Endothelial cell of umbilical vein (primary cell): ENCODE measurements at regions not wholly inside any gene's neighbourhood (a gene's known extent, or its start where the extent isn't known, plus 50 kb on each side); places are given as distances from the start of the nearest gene placed in this dataset.

Experiments used
- BruUV-seq: library from RNA; stranded (reverse); fragments of 400-500 nt; replicated peaks from 2 replicates; lab custom pipeline; 2021; lab: Mats Ljungman, UMichigan
- CTCF ChIA-PET: fragments of 300-600, 350-600 bp; sonication (Branson Sonifier 250); formaldehyde crosslinking; loops from one replicate; lab custom pipeline; 2021; ENCODE audit warnings: antibody characterized with exemption, inconsistent platforms; lab: Charles Lee
- POLR2A ChIA-PET: fragments of 300-600, 350-600 bp; sonication (Branson Sonifier 250); formaldehyde crosslinking; loops from one replicate; lab custom pipeline; 2021; ENCODE audit warnings: antibody characterized with exemption, inconsistent platforms; lab: Charles Lee
- DNase-seq: peaks from one replicate; pipeline ENCODE4 v3.0.0-alpha.2; 2011; ENCODE audit warnings: low read depth, low spot score
- FAIRE-seq: peaks from 2 replicates; lab custom pipeline; 2011; peaks lifted over from hg19 to GRCh38; lab: Jason Lieb, UNC
- H2AFZ ChIP-seq: 2 replicates; pipeline ENCODE4 v1.6.0; 2012; ENCODE audit warnings: low read depth, low read length, control low read depth, inconsistent platforms
- H3K27ac ChIP-seq: 2 replicates; pipeline ENCODE4 v1.5.1; 2011; ENCODE audit warnings: low read depth, mild to moderate bottlenecking, control low read depth, low read length, moderate library complexity; ENCODE audit not compliant: insufficient read depth
- H3K27me3 ChIP-seq, 2 experiments: 2 replicates each; pipeline versions ENCODE4 v1.6.0 to v1.6.1; 2011; ENCODE audit warnings: low read length in 2 of 2, mixed read lengths in 1 of 2; ENCODE audit not compliant: control insufficient read depth in 2 of 2, insufficient read depth in 2 of 2
- H3K36me3 ChIP-seq, 2 experiments: 2 replicates in 1 of 2; 3 replicates in 1 of 2; pipeline ENCODE4 v1.5.1; 2011; ENCODE audit warnings: low read length in 2 of 2, mild to moderate bottlenecking in 1 of 2, moderate library complexity in 1 of 2; ENCODE audit not compliant: control insufficient read depth in 2 of 2, insufficient read depth in 2 of 2; ENCODE audit errors: extremely low read depth in 1 of 2
- H3K4me1 ChIP-seq: 3 replicates; pipeline ENCODE4 v1.5.1; 2011; ENCODE audit warnings: mild to moderate bottlenecking, low read length; ENCODE audit not compliant: control insufficient read depth, insufficient read depth; ENCODE audit errors: extremely low read depth
- H3K4me2 ChIP-seq: 2 replicates; pipeline ENCODE4 v1.6.1; 2011; ENCODE audit warnings: low read length, control low read depth, mixed read lengths; ENCODE audit not compliant: insufficient read depth
- H3K4me3 ChIP-seq, 3 experiments: fragments of 200-600 bp in 1 of 3; sonication (generic), shearing (Covaris generic) in 1 of 3; replicated peaks in 1 of 3; 2 replicates each; pipeline ENCODE4 v1.5.1; 2011 to 2016; ENCODE audit warnings: control low read depth in 3 of 3, low read length in 3 of 3, mild to moderate bottlenecking in 2 of 3, inconsistent platforms in 1 of 3, low read depth in 1 of 3, moderate library complexity in 1 of 3; ENCODE audit not compliant: insufficient read depth in 1 of 3
- H3K79me2 ChIP-seq: 2 replicates; pipeline ENCODE4 v1.6.0; 2012; ENCODE audit warnings: low read length, inconsistent platforms; ENCODE audit not compliant: control insufficient read depth, insufficient read depth
- H3K9ac ChIP-seq: replicated peaks from 2 replicates; pipeline ENCODE3; 2011; ENCODE audit warnings: low read length, control low read depth; ENCODE audit not compliant: insufficient read depth; ENCODE audit errors: extremely low read depth
- H3K9me1 ChIP-seq: replicated peaks from 3 replicates; pipeline ENCODE4 v1.6.0; 2011; ENCODE audit warnings: mild to moderate bottlenecking, low read length; ENCODE audit not compliant: control insufficient read depth, insufficient read depth; ENCODE audit errors: extremely low read depth
- H3K9me3 ChIP-seq: replicated peaks from 2 replicates; pipeline ENCODE4 v1.5.1; 2012; ENCODE audit warnings: low read length, inconsistent platforms; ENCODE audit not compliant: control insufficient read depth, insufficient read depth
- H4K20me1 ChIP-seq: replicated peaks from 2 replicates; pipeline ENCODE3; 2011; ENCODE audit warnings: mild to moderate bottlenecking, low read length; ENCODE audit not compliant: control insufficient read depth, insufficient read depth; ENCODE audit errors: extremely low read depth
- EZH2 ChIP-seq: IDR thresholded peaks from 2 replicates; pipeline ENCODE4 v1.6.1; 2012; ENCODE audit warnings: borderline replicate concordance, low read depth, mild to moderate bottlenecking, moderate library complexity, low read length, inconsistent platforms; ENCODE audit not compliant: severe bottlenecking
- FOS ChIP-seq: IDR thresholded peaks from 2 replicates; pipeline ENCODE4 v1.6.1; 2011; ENCODE audit warnings: mild to moderate bottlenecking, low read length, moderate library complexity, borderline replicate concordance; ENCODE audit not compliant: insufficient read depth
- GATA2 ChIP-seq: IDR thresholded peaks from 2 replicates; pipeline ENCODE4 v1.7.0; 2011; ENCODE audit warnings: low read depth, mild to moderate bottlenecking, moderate library complexity, mixed read lengths, low read length; ENCODE audit not compliant: insufficient read length, insufficient read depth
- JUN ChIP-seq: IDR thresholded peaks from 2 replicates; pipeline ENCODE4 v1.6.1; 2011; ENCODE audit warnings: borderline replicate concordance, low read depth; ENCODE audit not compliant: insufficient read length, insufficient read depth
- MYC ChIP-seq: IDR thresholded peaks from one replicate; pipeline ENCODE4 v1.6.1; 2011; ENCODE audit warnings: mild to moderate bottlenecking, low read depth, low read length
- POLR2A ChIP-seq: IDR thresholded peaks from 2 replicates; pipeline ENCODE4 v1.6.1; 2012; ENCODE audit warnings: low read depth, mild to moderate bottlenecking, control low read depth, low read length
- POLR2AphosphoS5 ChIP-seq: IDR thresholded peaks from 2 replicates; pipeline ENCODE4 v1.6.1; 2012; ENCODE audit warnings: low read depth, mild to moderate bottlenecking, control low read depth, low read length, moderate library complexity; ENCODE audit not compliant: insufficient read depth
- dilution Hi-C: fragments of 300-500 bp; cut with MboI; formaldehyde crosslinking; loops from one replicate; pipeline ENCODE4 v1.15.0; 2019; ENCODE audit warnings: low sequenced_read_pairs; ENCODE audit not compliant: extremely low pct_ligation_motif_present
- intact Hi-C: fragments of 100-400 bp; cut with micrococcal nuclease; formaldehyde crosslinking; loops from one replicate; pipeline ENCODE4 v1.10.0; 2022
- TF ChIP-seq, protein P1 (sequence below): IDR thresholded peaks from 2 replicates; pipeline ENCODE4 v1.6.1; 2011; ENCODE audit not compliant: insufficient read depth, insufficient read length
- TF ChIP-seq, protein P2 (sequence below), 2 donors: IDR thresholded peaks; 1 replicate in 1 of 2; 2 replicates in 1 of 2; pipeline ENCODE4 v1.5.1; 2011; ENCODE audit warnings: low read length in 2 of 2, mild to moderate bottlenecking in 2 of 2, moderate library complexity in 2 of 2, control low read depth in 1 of 2, inconsistent platforms in 1 of 2, low read depth in 1 of 2; ENCODE audit not compliant: insufficient read depth in 1 of 2; ENCODE audit errors: extremely low read depth in 1 of 2

DNA sequence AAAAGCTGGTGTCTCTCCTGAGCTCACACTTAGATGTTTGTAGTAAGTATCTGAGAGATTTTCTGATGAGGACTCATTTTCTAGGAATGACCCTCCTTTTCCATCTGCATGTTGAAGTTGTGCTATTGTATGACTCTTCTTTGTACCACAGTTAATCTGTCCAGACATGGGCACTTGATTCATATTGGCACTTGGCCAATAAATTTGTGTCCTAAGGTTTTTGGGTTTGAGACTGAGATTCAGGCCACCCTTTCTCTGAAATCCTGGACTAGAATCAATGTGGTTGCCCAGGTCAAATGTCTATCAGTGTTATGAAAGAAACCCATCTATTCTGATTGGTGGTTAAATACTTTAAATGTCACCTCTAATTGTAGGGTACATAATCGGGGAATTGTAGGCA, 869.0 kb downstream of the SH3BGRL start:
- Histone ChIP-seq H2AFZ (no peak overlapping the region), H3K36me3 (no peaks in the 10 kb centered on the region), H3K27ac (no peak overlapping the region), H3K4me1 (no peaks in the 10 kb centered on the region), H3K9me3 (no peaks in the 10 kb centered on the region), H3K4me2 (no peak overlapping the region), H3K79me2 (no peaks in the 10 kb centered on the region), H3K9me1 (no peaks in the 10 kb centered on the region), H3K9ac (no peak overlapping the region), H3K27me3 (no peaks in the 10 kb centered on the region), H3K4me3 (no peak overlapping the region), H4K20me1 (no peaks in the 10 kb centered on the region)
- CTCF ChIA-PET = no interaction called here
- POLR2A ChIA-PET = no interaction called here
- FAIRE-seq = no peak
- intact Hi-C loops = no loop called here
- dilution Hi-C loops = no loop called here
- TF ChIP-seq MYC = no peak
- no peak for TF ChIP-seq POLR2AphosphoS5
- TF ChIP-seq, protein P1, sequence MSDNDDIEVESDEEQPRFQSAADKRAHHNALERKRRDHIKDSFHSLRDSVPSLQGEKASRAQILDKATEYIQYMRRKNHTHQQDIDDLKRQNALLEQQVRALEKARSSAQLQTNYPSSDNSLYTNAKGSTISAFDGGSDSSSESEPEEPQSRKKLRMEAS = no peak
- BruUV-seq = no TSS peak
- DNase-seq = no peak

DNA sequence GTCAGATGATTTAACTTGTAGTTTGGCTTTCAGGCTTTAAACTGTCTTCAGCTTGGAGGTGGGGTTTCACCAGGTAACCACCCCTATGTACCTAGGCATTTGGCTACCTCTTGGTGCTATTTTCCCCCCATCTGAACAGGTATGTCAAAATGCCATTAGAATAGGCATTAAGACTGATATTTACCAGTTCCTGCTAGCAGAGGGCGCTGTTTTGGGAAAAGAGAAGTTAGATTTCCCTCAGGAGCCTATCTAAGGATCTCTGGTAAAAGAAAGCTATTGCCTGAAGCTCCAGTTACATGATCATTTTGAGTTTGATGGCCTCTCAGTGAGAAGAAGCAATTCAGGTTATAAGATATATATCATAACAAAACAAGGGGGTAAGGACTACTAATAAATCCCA, 879.1 kb downstream of the SH3BGRL start:
- no peak for FAIRE-seq

More for the DNA sequence above, 879.1 kb downstream of the SH3BGRL start:
- Histone ChIP-seq H3K27ac (no peak overlapping the region), H3K27me3 (no peaks in the 10 kb centered on the region), H3K9ac (no peak overlapping the region), H2AFZ (no peak overlapping the region), H3K4me3 (no peak overlapping the region), H3K79me2 (no peaks in the 10 kb centered on the region), H3K9me1 (no peaks in the 10 kb centered on the region), H3K36me3 (no peaks in the 10 kb centered on the region), H4K20me1 (no peaks in the 10 kb centered on the region), H3K9me3 (no peaks in the 10 kb centered on the region), H3K4me1 (no peaks in the 10 kb centered on the region), H3K4me2 (no peak overlapping the region)
- POLR2A ChIA-PET = no interaction called here
- dilution Hi-C loops (no loop called here), intact Hi-C loops (no loop called here)
- TF ChIP-seq, protein P1 = no peak
- TF ChIP-seq POLR2AphosphoS5 (no peak), GATA2 (no peak), JUN (no peak), POLR2A (no peak), EZH2 (no peak), FOS (no peak), MYC (no peak)
- TF ChIP-seq, protein P2, sequence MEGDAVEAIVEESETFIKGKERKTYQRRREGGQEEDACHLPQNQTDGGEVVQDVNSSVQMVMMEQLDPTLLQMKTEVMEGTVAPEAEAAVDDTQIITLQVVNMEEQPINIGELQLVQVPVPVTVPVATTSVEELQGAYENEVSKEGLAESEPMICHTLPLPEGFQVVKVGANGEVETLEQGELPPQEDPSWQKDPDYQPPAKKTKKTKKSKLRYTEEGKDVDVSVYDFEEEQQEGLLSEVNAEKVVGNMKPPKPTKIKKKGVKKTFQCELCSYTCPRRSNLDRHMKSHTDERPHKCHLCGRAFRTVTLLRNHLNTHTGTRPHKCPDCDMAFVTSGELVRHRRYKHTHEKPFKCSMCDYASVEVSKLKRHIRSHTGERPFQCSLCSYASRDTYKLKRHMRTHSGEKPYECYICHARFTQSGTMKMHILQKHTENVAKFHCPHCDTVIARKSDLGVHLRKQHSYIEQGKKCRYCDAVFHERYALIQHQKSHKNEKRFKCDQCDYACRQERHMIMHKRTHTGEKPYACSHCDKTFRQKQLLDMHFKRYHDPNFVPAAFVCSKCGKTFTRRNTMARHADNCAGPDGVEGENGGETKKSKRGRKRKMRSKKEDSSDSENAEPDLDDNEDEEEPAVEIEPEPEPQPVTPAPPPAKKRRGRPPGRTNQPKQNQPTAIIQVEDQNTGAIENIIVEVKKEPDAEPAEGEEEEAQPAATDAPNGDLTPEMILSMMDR (IDR thresholded peaks at IDR 0.05; ENCODE audit: extremely low read depth in 1 of 2, insufficient read depth in 1 of 2, low read depth in 1 of 2, low read length in 2 of 2) = no peak
- no peak for DNase-seq
- CTCF ChIA-PET = no interaction called here
- BruUV-seq = no TSS peak
